ENCODE measurements at regions not wholly inside any gene's neighbourhood (a gene's known extent, or its start where the extent isn't known, plus 50 kb on each side); places are given as distances from the start of the nearest gene placed in this dataset.
"Not testable (repeated sequence)": the region's sequence is repeated elsewhere in the genome, so short reads cannot be mapped to it uniquely, and the experiment has no call there.

GRCh38 chr14:43754838-43755237, 752.2 kb downstream of the FSCB start:
- no peak overlapping the region for H3K4me3 Mint-ChIP-seq
- ATAC-seq (ENCODE audit: low read depth) (no peak), DNase-seq (no peak)
- ChIA-PET CTCF (no interaction called here), POLR2A (no interaction called here)
- H3K27me3 Mint-ChIP-seq: no peaks in the 10 kb centered on the region
- no peaks in the 10 kb centered on the region for H3K36me3 Mint-ChIP-seq (ENCODE audit: low read depth)
- intact Hi-C loops (cut with micrococcal nuclease): no loop called here
- H3K4me1 Mint-ChIP-seq: no peaks in the 10 kb centered on the region
- no peaks in the 10 kb centered on the region for H3K9me3 Mint-ChIP-seq
- no peak overlapping the region for H3K27ac Mint-ChIP-seq
- TF ChIP-seq CTCF (IDR thresholded peaks at IDR 0.05): no peak

DNA sequence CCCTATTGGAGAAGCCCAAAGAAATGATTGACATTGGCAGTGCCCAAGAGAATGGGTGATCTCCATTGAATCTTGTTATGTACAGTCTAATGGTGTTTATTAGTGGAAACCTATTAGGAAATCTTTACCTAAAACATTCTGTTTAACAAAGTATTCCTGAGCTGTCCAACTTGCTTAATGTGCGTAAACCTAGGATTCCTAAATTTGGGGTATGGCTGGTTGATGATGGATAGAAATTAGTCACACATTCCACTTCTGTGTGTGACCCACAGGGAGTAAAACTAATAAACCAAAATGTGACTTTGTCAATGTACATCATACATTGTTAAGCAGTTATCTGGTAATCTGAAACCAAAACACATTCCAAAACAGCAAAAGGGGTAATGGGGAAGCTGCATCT, 761.3 kb downstream of the FSCB start:
- TF ChIP-seq CTCF (IDR thresholded peaks at IDR 0.05): no peak
- Mint-ChIP-seq H3K9me3 (peaks cover 4% of the 10 kb centered on the region), H3K27ac (no peak overlapping the region), H3K36me3 (ENCODE audit: low read depth) (no peaks in the 10 kb centered on the region), H3K4me3 (no peak overlapping the region), H3K27me3 (no peaks in the 10 kb centered on the region), H3K4me1 (no peaks in the 10 kb centered on the region)
- ChIA-PET POLR2A (no interaction called here), CTCF (no interaction called here)
- no peak for ATAC-seq (ENCODE audit: low read depth)
- intact Hi-C loops (cut with micrococcal nuclease): no loop called here
- no peak for DNase-seq

DNA sequence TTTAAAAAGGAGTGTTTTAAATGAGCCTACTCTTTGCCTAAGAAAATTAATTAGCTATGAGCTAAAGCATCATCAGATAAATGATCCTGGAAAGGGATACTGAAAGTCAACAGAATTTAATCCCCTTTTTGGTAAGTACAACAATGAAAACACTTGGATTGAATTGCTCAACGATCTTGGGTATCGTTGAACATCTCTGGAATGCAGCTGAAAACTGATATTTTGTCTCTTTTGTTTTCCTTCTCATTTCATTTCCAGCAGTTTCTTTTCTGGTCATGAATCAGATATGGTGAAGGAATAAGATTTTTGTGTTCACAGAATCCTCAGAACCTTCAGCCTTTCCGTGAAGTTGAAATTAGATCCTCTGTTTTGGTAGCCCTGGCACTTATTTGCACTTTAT, 771.2 kb downstream of the FSCB start:
- intact Hi-C loops (cut with micrococcal nuclease): no loop called here
- no peak overlapping the region for H3K4me3 Mint-ChIP-seq
- no peak for ATAC-seq (ENCODE audit: low read depth)
- no peak for DNase-seq
- peaks cover 2% of the 10 kb centered on the region for H3K9me3 Mint-ChIP-seq
- no peak for TF ChIP-seq CTCF (IDR thresholded peaks at IDR 0.05)
- no peak overlapping the region for H3K27ac Mint-ChIP-seq
- H3K4me1 Mint-ChIP-seq: no peaks in the 10 kb centered on the region
- ChIA-PET POLR2A (no interaction called here), CTCF (no interaction called here)
- H3K36me3 Mint-ChIP-seq (ENCODE audit: low read depth): no peaks in the 10 kb centered on the region
- H3K27me3 Mint-ChIP-seq: no peaks in the 10 kb centered on the region

- H3K9me3 Mint-ChIP-seq: no peaks in the 10 kb centered on the region
- no peak overlapping the region for H3K4me3 Mint-ChIP-seq
- CTCF ChIA-PET: no interaction called here
- ATAC-seq (ENCODE audit: low read depth) (no peak), DNase-seq (no peak)
- H3K36me3 Mint-ChIP-seq (ENCODE audit: low read depth): no peaks in the 10 kb centered on the region
- H3K4me1 Mint-ChIP-seq: no peaks in the 10 kb centered on the region
- H3K27me3 Mint-ChIP-seq: no peaks in the 10 kb centered on the region
- intact Hi-C loops (cut with micrococcal nuclease): no loop called here
- POLR2A ChIA-PET: no interaction called here
- TF ChIP-seq CTCF (IDR thresholded peaks at IDR 0.05): no peak
- H3K27ac Mint-ChIP-seq: no peak overlapping the region
Measured at GRCh38 chr14:43729143-43729542, 777.9 kb downstream of the FSCB start.

DNA sequence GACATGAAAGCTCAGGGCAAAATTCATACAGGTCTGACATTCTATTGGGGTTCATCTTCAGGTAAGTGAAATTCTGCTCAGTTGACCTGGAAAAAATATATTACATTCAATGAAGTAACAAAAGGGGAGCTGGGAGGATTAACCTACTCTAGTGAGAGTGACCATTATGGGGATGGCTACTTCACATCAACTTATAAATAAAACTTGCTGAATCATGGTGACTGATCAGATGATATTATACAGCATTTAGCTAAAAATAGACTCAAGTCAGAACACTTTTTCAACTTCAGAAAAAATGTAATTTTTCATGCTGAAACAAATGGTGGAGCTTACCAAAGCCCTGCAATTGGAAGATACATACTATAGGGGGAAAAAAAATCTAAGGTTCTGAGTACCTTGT, 800.2 kb downstream of the FSCB start:
- DNase-seq: no peak
- CTCF ChIA-PET: no interaction called here
- POLR2A ChIA-PET: no interaction called here
- Mint-ChIP-seq H3K27me3 (no peaks in the 10 kb centered on the region), H3K4me3 (no peak overlapping the region), H3K27ac (no peak overlapping the region), H3K9me3 (peaks cover 4% of the 10 kb centered on the region), H3K4me1 (no peaks in the 10 kb centered on the region), H3K36me3 (ENCODE audit: low read depth) (no peaks in the 10 kb centered on the region)
- no peak for ATAC-seq (ENCODE audit: low read depth)
- TF ChIP-seq CTCF (IDR thresholded peaks at IDR 0.05): no peak
- intact Hi-C loops (cut with micrococcal nuclease): no loop called here

DNA sequence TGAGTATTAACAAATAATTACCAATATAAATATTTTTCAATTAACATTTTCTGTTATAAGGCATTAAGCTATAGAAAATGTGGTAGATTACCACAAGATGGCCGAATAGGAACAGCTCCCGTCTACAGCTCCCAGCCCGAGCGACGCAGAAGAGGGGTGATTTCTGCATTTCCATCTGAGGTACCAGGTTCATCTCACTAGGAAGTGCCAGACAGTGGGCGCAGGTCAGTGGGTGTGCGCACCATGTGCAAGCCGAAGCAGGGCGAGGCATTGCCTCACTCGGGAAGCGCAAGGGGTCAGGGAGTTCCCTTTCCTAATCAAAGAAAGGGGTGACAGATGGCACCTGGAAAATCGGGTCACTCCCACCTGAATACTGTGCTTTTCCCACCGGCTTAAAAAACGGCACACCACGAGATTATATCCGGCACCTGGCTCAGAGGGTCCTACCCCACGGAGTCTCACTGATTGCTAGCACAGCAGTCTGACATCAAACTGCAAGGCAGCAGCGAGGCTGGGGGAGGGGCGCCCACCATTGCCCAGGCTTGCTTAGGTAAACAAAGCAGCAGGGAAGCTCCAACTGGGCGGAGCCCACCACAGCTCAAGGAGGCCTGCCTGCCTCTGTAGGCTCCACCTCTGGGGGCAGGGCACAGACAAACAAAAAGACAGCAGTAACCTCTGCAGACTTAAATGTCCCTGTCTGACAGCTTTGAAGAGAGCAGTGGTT, 808.4 kb downstream of the FSCB start:
- ATAC-seq (ENCODE audit: low read depth); CTCF ChIA-PET; H3K36me3 Mint-ChIP-seq (ENCODE audit: low read depth); H3K4me3 Mint-ChIP-seq; intact Hi-C loops (cut with micrococcal nuclease); H3K4me1 Mint-ChIP-seq; H3K27ac Mint-ChIP-seq; H3K9me3 Mint-ChIP-seq; H3K27me3 Mint-ChIP-seq; DNase-seq; POLR2A ChIA-PET: not testable (repeated sequence)
